ENCODE measurements at regions not wholly inside any gene's neighbourhood (a gene's known extent, or its start where the extent isn't known, plus 50 kb on each side); places are given as distances from the start of the nearest gene placed in this dataset.

- Mint-ChIP-seq H3K36me3 (ENCODE audit: unreplicated experiment) (peaks cover 4% of the 10 kb centered on the region), H3K27ac (ENCODE audit: unreplicated experiment) (no peak overlapping the region), H3K27me3 (ENCODE audit: unreplicated experiment) (peaks cover 2% of the 10 kb centered on the region), H3K4me3 (ENCODE audit: unreplicated experiment) (no peak overlapping the region), H3K4me1 (ENCODE audit: low read depth, unreplicated experiment) (no peaks in the 10 kb centered on the region), H3K9me3 (ENCODE audit: unreplicated experiment) (no peaks in the 10 kb centered on the region)
- DNase-seq, result no peak
- TF ChIP-seq CTCF (IDR thresholded peaks at IDR 0.05; ENCODE audit: partially characterized antibody, unreplicated experiment), result no peak
Observed at GRCh38 chr9:119544492-119544891, 175.3 kb upstream of the BRINP1 start.

GRCh38 chr9:119537138-119537537 lies 167.9 kb upstream of the BRINP1 start:
- Mint-ChIP-seq H3K9me3 (ENCODE audit: unreplicated experiment) (no peaks in the 10 kb centered on the region), H3K27ac (ENCODE audit: unreplicated experiment) (no peak overlapping the region), H3K4me1 (ENCODE audit: low read depth, unreplicated experiment) (no peaks in the 10 kb centered on the region), H3K4me3 (ENCODE audit: unreplicated experiment) (no peak overlapping the region), H3K36me3 (ENCODE audit: unreplicated experiment) (no peaks in the 10 kb centered on the region), H3K27me3 (ENCODE audit: unreplicated experiment) (no peaks in the 10 kb centered on the region)
- DNase-seq, result no peak
- no peak for TF ChIP-seq CTCF (IDR thresholded peaks at IDR 0.05; ENCODE audit: partially characterized antibody, unreplicated experiment)

- DNase-seq, result no peak
- no peaks in the 10 kb centered on the region for H3K9me3 Mint-ChIP-seq (ENCODE audit: unreplicated experiment)
- no peak overlapping the region for H3K4me3 Mint-ChIP-seq (ENCODE audit: unreplicated experiment)
- no peak overlapping the region for H3K27ac Mint-ChIP-seq (ENCODE audit: unreplicated experiment)
- H3K27me3 Mint-ChIP-seq (ENCODE audit: unreplicated experiment), result no peaks in the 10 kb centered on the region
- no peaks in the 10 kb centered on the region for H3K4me1 Mint-ChIP-seq (ENCODE audit: low read depth, unreplicated experiment)
- H3K36me3 Mint-ChIP-seq (ENCODE audit: unreplicated experiment), result no peaks in the 10 kb centered on the region
- TF ChIP-seq CTCF (IDR thresholded peaks at IDR 0.05; ENCODE audit: partially characterized antibody, unreplicated experiment), result no peak
Observed at GRCh38 chr9:119533504-119533903, 164.3 kb upstream of the BRINP1 start.

- no peak overlapping the region for H3K4me3 Mint-ChIP-seq (ENCODE audit: unreplicated experiment)
- no peak for DNase-seq
- H3K9me3 Mint-ChIP-seq (ENCODE audit: unreplicated experiment), result peaks cover 2% of the 10 kb centered on the region
- H3K4me1 Mint-ChIP-seq (ENCODE audit: low read depth, unreplicated experiment), result no peaks in the 10 kb centered on the region
- no peak overlapping the region for H3K27ac Mint-ChIP-seq (ENCODE audit: unreplicated experiment)
- no peaks in the 10 kb centered on the region for H3K36me3 Mint-ChIP-seq (ENCODE audit: unreplicated experiment)
- no peak for TF ChIP-seq CTCF (IDR thresholded peaks at IDR 0.05; ENCODE audit: partially characterized antibody, unreplicated experiment)
- no peaks in the 10 kb centered on the region for H3K27me3 Mint-ChIP-seq (ENCODE audit: unreplicated experiment)
Observed at GRCh38 chr9:119526698-119527097, 157.5 kb upstream of the BRINP1 start.

GRCh38 chr9:119523508-119523907 lies 154.3 kb upstream of the BRINP1 start:
- Mint-ChIP-seq H3K27ac (ENCODE audit: unreplicated experiment) (no peak overlapping the region), H3K4me3 (ENCODE audit: unreplicated experiment) (no peak overlapping the region), H3K27me3 (ENCODE audit: unreplicated experiment) (peaks cover 2% of the 10 kb centered on the region), H3K9me3 (ENCODE audit: unreplicated experiment) (peaks cover 2% of the 10 kb centered on the region), H3K36me3 (ENCODE audit: unreplicated experiment) (no peaks in the 10 kb centered on the region), H3K4me1 (ENCODE audit: low read depth, unreplicated experiment) (no peaks in the 10 kb centered on the region)
- no peak for DNase-seq
- no peak for TF ChIP-seq CTCF (IDR thresholded peaks at IDR 0.05; ENCODE audit: partially characterized antibody, unreplicated experiment)

All from glutamatergic neuron (in vitro differentiated cells).